MM.1S (cell line): ENCODE measurements at regions not wholly inside any gene's neighbourhood (a gene's known extent, or its start where the extent isn't known, plus 50 kb on each side); places are given as distances from the start of the nearest gene placed in this dataset.

ENCODE experiments used
- DNase-seq: peaks from one replicate; pipeline ENCODE4 v3.0.0-alpha.2; 2015
- H2AFZ ChIP-seq: fragments of 300-600 bp; sonication (generic); 2 replicates; pipeline ENCODE4 v1.6.0; 2016; ENCODE audit warnings: antibody characterized with exemption, low read length
- H3F3A ChIP-seq: fragments of 300-600 bp; sonication (generic); 2 replicates; pipeline ENCODE4 v1.6.1; 2016; ENCODE audit warnings: mild to moderate bottlenecking, antibody characterized with exemption, low read length, moderate library complexity, mixed read lengths; ENCODE audit not compliant: insufficient read depth
- H3K27ac ChIP-seq: fragments of 300-600 bp; sonication (generic); 2 replicates; pipeline ENCODE4 v1.5.1; 2016; ENCODE audit warnings: mild to moderate bottlenecking, low read length
- H3K27me3 ChIP-seq: fragments of 300-600 bp; sonication (generic); replicated peaks from 2 replicates; pipeline ENCODE4 v1.6.0; 2016; ENCODE audit warnings: low read length; ENCODE audit not compliant: insufficient read depth
- H3K36me3 ChIP-seq: fragments of 300-600 bp; sonication (generic); replicated peaks from 2 replicates; pipeline ENCODE4 v1.6.1; 2016; ENCODE audit warnings: mild to moderate bottlenecking, low read length, mixed read lengths; ENCODE audit not compliant: insufficient read depth
- H3K4me1 ChIP-seq: fragments of 300-600 bp; sonication (generic); 2 replicates; pipeline ENCODE4 v1.6.1; 2016; ENCODE audit warnings: low read length, mixed read lengths
- H3K4me2 ChIP-seq: fragments of 300-600 bp; sonication (generic); 2 replicates; pipeline ENCODE4 v1.6.0; 2016; ENCODE audit warnings: low read depth, low read length
- H3K4me3 ChIP-seq: fragments of 300-600 bp; sonication (generic); 2 replicates; pipeline ENCODE4 v1.5.1; 2016; ENCODE audit warnings: low read length, mixed read lengths
- H3K79me2 ChIP-seq: fragments of 300-600 bp; sonication (generic); 2 replicates; pipeline ENCODE4 v1.6.1; 2016; ENCODE audit warnings: mixed run types, low read length, mixed read lengths
- H3K9ac ChIP-seq: fragments of 300-600 bp; sonication (generic); 2 replicates; pipeline ENCODE4 v1.6.1; 2016; ENCODE audit warnings: low read length, mixed read lengths
- H3K9me2 ChIP-seq: fragments of 300-600 bp; sonication (generic); replicated peaks from 2 replicates; pipeline ENCODE4 v1.6.1; 2016; ENCODE audit warnings: mild to moderate bottlenecking, low read length, mixed read lengths; ENCODE audit not compliant: insufficient read depth
- H3K9me3 ChIP-seq: fragments of 300-600 bp; sonication (generic); replicated peaks from 2 replicates; pipeline ENCODE4 v1.6.1; 2016; ENCODE audit warnings: mild to moderate bottlenecking, low read length, mixed read lengths; ENCODE audit not compliant: insufficient read depth
- H4K20me1 ChIP-seq: fragments of 300-600 bp; sonication (generic); 2 replicates; pipeline ENCODE4 v1.6.1; 2016; ENCODE audit warnings: mild to moderate bottlenecking, low read length, moderate library complexity, mixed read lengths; ENCODE audit not compliant: insufficient read depth
- EZH2 ChIP-seq: fragments of 300-600 bp; sonication (generic); optimal IDR thresholded peaks from 2 replicates; pipeline ENCODE3; 2017; ENCODE audit warnings: low read depth, mild to moderate bottlenecking, antibody characterized with exemption, low read length, mixed read lengths
- EZH2phosphoT487 ChIP-seq: fragments of 300-600 bp; sonication (generic); IDR thresholded peaks from 2 replicates; pipeline ENCODE4 v1.6.1; 2018; ENCODE audit warnings: antibody characterized with exemption, low read length
- TF ChIP-seq, protein P1 (sequence below): fragments of 300-600 bp; sonication (generic); IDR thresholded peaks from 2 replicates; pipeline ENCODE4 v1.5.1; 2016; ENCODE audit warnings: antibody characterized with exemption, low read length, mixed read lengths

DNA sequence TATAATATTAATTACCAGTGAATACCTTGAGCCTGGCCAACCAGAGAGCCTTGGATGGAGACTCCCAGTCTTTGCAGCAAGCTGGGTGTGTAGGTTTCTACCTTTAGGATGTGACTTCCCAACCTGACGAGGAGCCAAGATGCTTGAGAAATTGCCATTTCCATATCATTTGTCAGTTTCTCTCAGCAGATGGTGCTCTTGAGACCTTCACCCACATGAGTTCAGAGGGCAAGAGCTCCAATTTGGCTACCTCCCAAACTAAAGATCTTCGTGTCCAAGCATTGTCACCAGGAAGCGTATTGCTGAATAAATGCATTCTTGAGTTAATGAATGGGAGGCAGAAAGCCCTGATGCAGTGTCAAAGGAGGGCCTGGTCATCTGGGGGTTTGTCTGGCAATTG lies 106.4 kb upstream of the TBX5 start:
- H3K4me3 ChIP-seq = no peak overlapping the region
- no peaks in the 10 kb centered on the region for H4K20me1 ChIP-seq
- H3F3A ChIP-seq = no peaks in the 10 kb centered on the region
- no peak overlapping the region for H3K4me2 ChIP-seq
- no peaks in the 10 kb centered on the region for H3K36me3 ChIP-seq
- DNase-seq = no peak
- no peaks in the 10 kb centered on the region for H3K27me3 ChIP-seq
- no peaks in the 10 kb centered on the region for H3K9me2 ChIP-seq
- H3K4me1 ChIP-seq = no peaks in the 10 kb centered on the region
- no peaks in the 10 kb centered on the region for H3K9me3 ChIP-seq
- no peak overlapping the region for H2AFZ ChIP-seq
- TF ChIP-seq EZH2phosphoT487 = no peak
- TF ChIP-seq, protein P1, sequence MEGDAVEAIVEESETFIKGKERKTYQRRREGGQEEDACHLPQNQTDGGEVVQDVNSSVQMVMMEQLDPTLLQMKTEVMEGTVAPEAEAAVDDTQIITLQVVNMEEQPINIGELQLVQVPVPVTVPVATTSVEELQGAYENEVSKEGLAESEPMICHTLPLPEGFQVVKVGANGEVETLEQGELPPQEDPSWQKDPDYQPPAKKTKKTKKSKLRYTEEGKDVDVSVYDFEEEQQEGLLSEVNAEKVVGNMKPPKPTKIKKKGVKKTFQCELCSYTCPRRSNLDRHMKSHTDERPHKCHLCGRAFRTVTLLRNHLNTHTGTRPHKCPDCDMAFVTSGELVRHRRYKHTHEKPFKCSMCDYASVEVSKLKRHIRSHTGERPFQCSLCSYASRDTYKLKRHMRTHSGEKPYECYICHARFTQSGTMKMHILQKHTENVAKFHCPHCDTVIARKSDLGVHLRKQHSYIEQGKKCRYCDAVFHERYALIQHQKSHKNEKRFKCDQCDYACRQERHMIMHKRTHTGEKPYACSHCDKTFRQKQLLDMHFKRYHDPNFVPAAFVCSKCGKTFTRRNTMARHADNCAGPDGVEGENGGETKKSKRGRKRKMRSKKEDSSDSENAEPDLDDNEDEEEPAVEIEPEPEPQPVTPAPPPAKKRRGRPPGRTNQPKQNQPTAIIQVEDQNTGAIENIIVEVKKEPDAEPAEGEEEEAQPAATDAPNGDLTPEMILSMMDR = no peak
- no peak for TF ChIP-seq EZH2
- H3K9ac ChIP-seq = no peak overlapping the region
- H3K27ac ChIP-seq = no peak overlapping the region
- no peaks in the 10 kb centered on the region for H3K79me2 ChIP-seq

DNA sequence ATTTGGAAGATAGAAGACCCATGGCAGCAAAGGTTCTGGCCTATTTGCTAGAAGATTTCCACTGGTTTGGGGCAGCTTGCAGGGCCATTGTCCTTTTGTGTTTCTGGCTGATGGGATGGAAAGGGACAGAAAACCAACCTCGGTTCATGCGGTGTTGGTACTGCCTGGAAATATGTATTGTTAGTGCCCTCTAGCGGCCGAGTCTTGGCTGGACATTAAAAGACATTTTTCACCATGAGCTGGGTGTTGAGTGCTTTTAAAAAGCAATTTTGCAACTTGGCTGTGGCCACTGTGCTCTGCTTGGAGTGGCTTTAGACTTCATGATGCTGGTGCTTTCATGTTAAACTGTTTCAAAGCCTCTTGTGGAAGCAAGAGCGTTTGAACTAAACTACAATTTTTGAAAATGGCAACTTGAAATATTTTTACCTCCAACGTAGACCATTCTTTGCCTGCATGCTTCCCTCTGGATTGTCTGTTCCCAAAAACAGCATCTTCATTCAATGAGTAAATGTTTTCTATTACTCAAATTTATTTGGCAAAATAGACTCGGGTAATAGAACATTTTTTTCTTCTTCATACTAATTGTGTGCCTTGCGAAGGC lies 102.7 kb upstream of the TBX5 start:
- H3K9me2 ChIP-seq = no peaks in the 10 kb centered on the region
- H3K4me2 ChIP-seq = no peak overlapping the region
- no peaks in the 10 kb centered on the region for H3K9me3 ChIP-seq
- no peaks in the 10 kb centered on the region for H3K27me3 ChIP-seq
- H3F3A ChIP-seq = no peaks in the 10 kb centered on the region
- H3K4me1 ChIP-seq = no peaks in the 10 kb centered on the region
- H3K4me3 ChIP-seq = no peak overlapping the region
- H3K79me2 ChIP-seq = no peaks in the 10 kb centered on the region
- H4K20me1 ChIP-seq = no peaks in the 10 kb centered on the region
- H3K27ac ChIP-seq = no peak overlapping the region
- H3K9ac ChIP-seq = no peak overlapping the region
- no peak overlapping the region for H2AFZ ChIP-seq
- no peak for TF ChIP-seq EZH2
- no peak for TF ChIP-seq EZH2phosphoT487
- TF ChIP-seq, protein P1 = peak; percentile 44
- DNase-seq = peak; percentile 24
- no peaks in the 10 kb centered on the region for H3K36me3 ChIP-seq

- TF ChIP-seq EZH2phosphoT487 (no peak), EZH2 (no peak)
- TF ChIP-seq, protein P1 = no peak
- no peaks in the 10 kb centered on the region for H4K20me1 ChIP-seq
- no peak for DNase-seq
- no peaks in the 10 kb centered on the region for H3K4me1 ChIP-seq
- H2AFZ ChIP-seq = no peak overlapping the region
- no peaks in the 10 kb centered on the region for H3K27me3 ChIP-seq
- H3K27ac ChIP-seq = no peak overlapping the region
- H3F3A ChIP-seq = no peaks in the 10 kb centered on the region
- no peaks in the 10 kb centered on the region for H3K9me3 ChIP-seq
- no peaks in the 10 kb centered on the region for H3K36me3 ChIP-seq
- no peak overlapping the region for H3K4me2 ChIP-seq
- no peaks in the 10 kb centered on the region for H3K9me2 ChIP-seq
- no peaks in the 10 kb centered on the region for H3K79me2 ChIP-seq
- no peak overlapping the region for H3K9ac ChIP-seq
- no peak overlapping the region for H3K4me3 ChIP-seq
These were observed 100.7 kb upstream of the TBX5 start for GRCh38 chr12:114506651-114507050.
